GM12892 (cell line): ENCODE measurements at regions not wholly inside any gene's neighbourhood (a gene's known extent, or its start where the extent isn't known, plus 50 kb on each side); places are given as distances from the start of the nearest gene placed in this dataset.
"Not testable (repeated sequence)": the region's sequence is repeated elsewhere in the genome, so short reads cannot be mapped to it uniquely, and the experiment has no call there.

ENCODE experiments used
- DNase-seq: peaks from one replicate; pipeline ENCODE4 v3.0.0; 2011; ENCODE audit not compliant: insufficient read length
- FAIRE-seq: peaks from 2 replicates; lab custom pipeline; 2011; peaks lifted over from hg19 to GRCh38; lab: Jason Lieb, UNC
- POLR2A ChIP-seq: IDR thresholded peaks from 2 replicates; pipeline ENCODE4 v1.6.1; 2011; ENCODE audit warnings: low read depth, low read length, control low read depth
- POLR2AphosphoS5 ChIP-seq: IDR thresholded peaks from 2 replicates; pipeline ENCODE4 v1.6.1; 2011; ENCODE audit warnings: low read depth, low read length, control low read depth
- TAF1 ChIP-seq: IDR thresholded peaks from 2 replicates; pipeline ENCODE4 v1.6.1; 2011; ENCODE audit warnings: low read depth, mild to moderate bottlenecking, control low read depth, low read length, borderline replicate concordance

- DNase-seq (no peak), FAIRE-seq (no peak)
- no peak for TF ChIP-seq POLR2A
- no peak for TF ChIP-seq POLR2AphosphoS5
- no peak for TF ChIP-seq TAF1
These were observed 632.6 kb upstream of the DIAPH2 start for GRCh38 chrX:96052078-96052477.

- TF ChIP-seq TAF1 (no peak), POLR2AphosphoS5 (no peak), POLR2A (no peak)
- FAIRE-seq, result no peak
- no peak for DNase-seq
These were observed 602.8 kb upstream of the DIAPH2 start for GRCh38 chrX:96081891-96082290.

DNA sequence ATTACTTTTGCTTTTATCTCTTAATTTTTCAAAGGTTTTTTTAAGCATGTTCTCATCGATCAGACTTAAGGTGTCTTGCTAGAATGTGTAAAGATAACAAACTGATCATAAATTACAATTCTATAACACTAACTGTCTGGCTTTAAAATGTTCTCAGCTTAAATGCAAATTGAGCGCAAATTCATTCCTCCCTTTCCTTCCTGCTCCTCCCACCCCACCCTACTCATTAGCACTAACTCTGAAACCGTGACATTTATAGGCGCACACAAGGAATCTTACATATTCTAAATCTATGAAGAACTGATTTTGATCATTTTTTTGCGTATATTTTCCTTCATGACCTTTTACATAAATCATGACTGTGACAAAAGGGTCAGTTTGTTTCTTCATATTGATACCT is 590.0 kb upstream of the DIAPH2 start:
- TF ChIP-seq POLR2A (no peak), POLR2AphosphoS5 (no peak), TAF1 (no peak)
- FAIRE-seq, result no peak
- DNase-seq, result no peak

DNA sequence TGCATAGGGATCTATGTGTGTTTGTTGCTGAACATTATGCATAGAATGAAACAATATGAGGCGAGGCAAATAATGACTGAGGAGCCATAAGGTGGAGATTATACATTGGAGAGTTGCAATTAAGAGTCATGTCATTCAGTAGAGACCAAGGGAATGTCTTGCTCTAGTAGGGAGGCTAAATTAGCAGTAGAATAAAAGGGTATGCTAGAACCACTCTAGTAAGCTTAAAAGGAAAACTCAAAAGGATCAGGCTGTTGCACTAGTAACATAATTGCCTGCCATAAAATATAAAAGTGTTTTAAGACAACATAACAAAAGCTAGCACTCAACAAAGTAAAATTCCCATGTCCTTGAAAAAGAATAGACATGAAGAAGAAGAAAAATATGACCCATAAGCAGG is 586.2 kb upstream of the DIAPH2 start:
- no peak for FAIRE-seq
- TF ChIP-seq POLR2A (no peak), POLR2AphosphoS5 (no peak), TAF1 (no peak)

GRCh38 chrX:96102997-96103396 is 581.6 kb upstream of the DIAPH2 start:
- FAIRE-seq (no peak), DNase-seq (no peak)
- TF ChIP-seq POLR2AphosphoS5 (no peak), POLR2A (no peak), TAF1 (no peak)

More for the DNA sequence above, 586.2 kb upstream of the DIAPH2 start:
- DNase-seq, result no peak

DNA sequence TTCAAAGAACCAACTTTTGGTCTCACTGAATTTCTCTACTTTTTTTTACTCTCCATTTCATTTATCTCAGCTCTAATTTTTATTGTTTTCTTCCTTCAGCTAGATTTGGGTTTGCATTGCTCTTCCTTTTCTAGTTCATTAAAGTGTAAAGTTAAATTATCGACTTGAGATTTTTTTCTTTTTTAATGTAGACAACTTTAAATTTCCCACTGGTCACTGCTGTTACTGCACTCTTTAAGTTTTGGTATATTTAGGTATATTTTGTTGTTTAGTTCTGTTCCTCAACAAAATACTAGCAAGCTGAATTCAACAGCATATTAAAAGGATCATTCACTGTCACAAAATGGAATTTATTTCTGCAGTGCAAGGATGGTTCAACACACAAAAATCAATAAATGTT is 572.0 kb upstream of the DIAPH2 start:
- no peak for TF ChIP-seq POLR2A
- no peak for TF ChIP-seq POLR2AphosphoS5
- no peak for TF ChIP-seq TAF1
- DNase-seq (no peak), FAIRE-seq (no peak)

GRCh38 chrX:96126182-96126581 is 558.5 kb upstream of the DIAPH2 start:
- FAIRE-seq, result no peak
- TF ChIP-seq TAF1 (no peak), POLR2AphosphoS5 (no peak), POLR2A (no peak)
- no peak for DNase-seq

DNA sequence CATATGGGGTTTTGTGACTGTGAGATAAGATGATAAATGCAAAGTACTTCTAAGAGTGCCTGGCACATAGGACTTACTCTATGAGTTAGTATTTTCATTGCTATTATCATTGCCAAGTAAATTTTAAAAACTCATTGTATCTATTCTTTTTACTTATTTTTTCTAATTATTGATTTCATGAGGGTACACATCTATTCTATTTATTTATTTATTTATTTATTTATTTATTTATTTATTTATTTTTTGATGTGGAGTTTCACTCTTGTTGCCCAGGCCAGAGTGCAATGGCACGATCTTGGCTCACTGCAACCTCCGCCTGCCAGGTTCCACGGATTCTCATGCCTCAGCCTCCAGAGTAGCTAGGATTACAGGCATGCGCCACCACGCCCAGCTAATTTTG is 556.6 kb upstream of the DIAPH2 start:
- not testable (repeated sequence) for DNase-seq, FAIRE-seq

DNA sequence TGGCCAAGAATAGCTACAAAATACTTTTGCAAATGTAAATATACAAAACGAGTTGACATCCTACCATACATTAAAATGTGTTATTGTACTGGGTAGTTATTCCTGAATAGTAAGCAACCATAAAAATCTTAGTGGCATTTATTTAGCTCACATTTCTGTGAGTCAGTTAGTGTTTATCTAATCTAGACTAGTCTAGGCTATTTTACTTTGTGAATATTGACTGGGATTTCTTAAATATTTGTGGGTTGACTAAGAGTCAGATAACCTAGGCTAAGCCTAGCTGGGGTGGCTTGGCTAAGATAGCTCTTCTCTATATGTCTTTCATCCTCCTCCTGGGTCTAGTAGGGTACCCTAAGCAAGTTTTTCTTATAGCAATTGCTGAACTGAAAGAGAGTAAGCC is 543.8 kb upstream of the DIAPH2 start:
- no peak for TF ChIP-seq TAF1
- TF ChIP-seq POLR2A, result no peak
- TF ChIP-seq POLR2AphosphoS5, result no peak
- FAIRE-seq, result no peak
- no peak for DNase-seq

DNA sequence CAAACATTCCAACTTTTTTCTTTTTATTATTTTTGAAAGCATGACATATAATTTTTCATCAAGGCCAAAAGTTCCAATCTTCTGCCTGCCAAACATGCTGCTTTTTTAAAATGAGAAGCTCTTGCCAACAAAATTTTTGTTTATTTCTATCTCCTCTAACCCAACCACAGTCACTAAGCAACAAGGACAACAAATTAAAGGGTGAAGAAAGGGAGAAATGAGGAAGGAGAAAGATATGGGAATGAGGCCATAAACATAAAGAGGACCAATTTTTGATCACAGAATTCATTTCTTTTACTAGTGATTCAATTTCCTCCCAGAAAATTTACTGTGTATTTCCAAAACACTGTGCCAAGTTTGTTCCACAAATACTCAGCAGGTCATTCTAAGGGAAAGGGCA is 537.0 kb upstream of the DIAPH2 start:
- DNase-seq (no peak), FAIRE-seq (no peak)
- TF ChIP-seq POLR2AphosphoS5, result no peak
- TF ChIP-seq POLR2A, result no peak
- no peak for TF ChIP-seq TAF1

DNA sequence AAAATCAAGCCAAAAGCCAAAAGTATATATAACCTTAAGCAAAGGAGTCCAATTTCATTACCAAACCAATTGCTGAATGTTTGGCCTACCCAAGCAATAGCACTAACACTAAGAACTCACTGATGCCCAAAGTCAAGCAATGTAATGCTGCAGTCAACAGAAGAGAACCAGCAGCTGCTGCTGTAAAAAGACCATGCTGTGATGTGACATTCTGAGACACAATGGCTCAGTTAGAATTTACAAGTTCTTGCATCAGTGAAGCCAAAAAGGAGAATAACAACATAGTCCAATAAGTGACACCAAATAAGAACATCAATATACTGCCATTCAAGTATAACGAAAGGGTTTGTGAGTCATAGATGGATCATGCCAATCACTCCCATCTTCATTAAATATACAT is 514.0 kb upstream of the DIAPH2 start:
- FAIRE-seq, result no peak
- TF ChIP-seq POLR2AphosphoS5 (no peak), TAF1 (no peak), POLR2A (no peak)
- DNase-seq, result no peak

- TF ChIP-seq POLR2A (no peak), TAF1 (no peak), POLR2AphosphoS5 (no peak)
- FAIRE-seq, result no peak
- no peak for DNase-seq
These were observed 507.7 kb upstream of the DIAPH2 start for GRCh38 chrX:96176921-96177320.

DNA sequence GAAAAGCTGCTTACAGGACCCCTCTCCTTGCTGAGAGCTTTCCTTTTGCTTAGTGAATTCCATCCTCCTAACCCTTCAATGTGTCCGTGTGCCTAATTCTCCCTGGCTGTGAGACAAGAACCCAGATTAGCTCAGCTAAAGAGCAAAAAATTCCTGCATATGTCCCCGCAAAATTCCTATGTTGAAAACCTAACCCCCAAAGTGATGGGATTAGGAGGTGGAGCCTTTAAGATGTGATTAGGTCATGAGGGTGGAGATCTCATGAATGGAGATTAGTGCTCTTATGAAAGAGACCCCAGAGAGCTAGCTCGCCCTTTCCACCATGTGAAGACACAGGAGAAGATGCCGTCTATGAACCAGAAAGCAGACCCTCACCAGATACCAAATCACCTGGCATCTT is 503.0 kb upstream of the DIAPH2 start:
- DNase-seq, result no peak
- TF ChIP-seq TAF1 (no peak), POLR2A (no peak), POLR2AphosphoS5 (no peak)
- no peak for FAIRE-seq
